ENCODE measurements at regions not wholly inside any gene's neighbourhood (a gene's known extent, or its start where the extent isn't known, plus 50 kb on each side); places are given as distances from the start of the nearest gene placed in this dataset.

DNA sequence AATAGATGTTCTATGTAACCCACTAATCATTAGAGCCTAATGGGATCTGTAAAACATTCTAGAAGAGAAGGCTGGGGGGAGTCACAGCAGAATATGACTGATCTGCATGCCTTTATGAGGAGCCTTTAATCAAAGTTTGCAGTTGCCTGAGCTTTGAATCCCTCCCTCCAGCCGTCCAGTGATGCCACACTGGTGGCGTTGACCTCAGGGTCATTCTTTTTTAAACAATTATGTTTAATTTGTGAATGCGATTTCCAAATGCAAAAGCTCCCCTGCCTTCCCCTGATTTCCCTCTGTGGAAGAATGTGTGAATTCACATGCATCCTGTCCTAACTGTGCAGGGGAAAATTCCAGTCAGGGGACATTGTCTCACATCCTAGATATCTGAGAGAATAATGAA lies 199.7 kb upstream of the GPR101 start:
- Mint-ChIP-seq H3K36me3 (no peaks in the 10 kb centered on the region), H3K27me3 (no peaks in the 10 kb centered on the region), H3K4me3 (no peak overlapping the region), H3K9me3 (no peaks in the 10 kb centered on the region), H3K4me1 (peaks cover 0 to 64% (median 52%) of the 10 kb centered on the region in 7 donors), H3K27ac (peak overlapping the region in 4 of 9 donors; percentile 62 to 94 (median 77))
- ChIA-PET POLR2A (no interaction called here), CTCF (no interaction called here)
- ATAC-seq (no peak), DNase-seq (no peak)
- no peaks in the 10 kb centered on the region for H3K9me3 ChIP-seq (ENCODE audit: control insufficient read depth in 2 of 3, low read length in 3 of 3)
- H3K4me1 ChIP-seq (ENCODE audit: control insufficient read depth in 2 of 2, insufficient read depth in 2 of 2, low read length in 2 of 2), result peaks cover 0 to 36% of the 10 kb centered on the region in 2 donors
- no peaks in the 10 kb centered on the region for H3K27me3 ChIP-seq (ENCODE audit: control insufficient read depth in 2 of 2, insufficient read depth in 2 of 2, low read length in 2 of 2)
- H3K4me3 ChIP-seq (ENCODE audit: low read length), result no peak overlapping the region
- H3K36me3 ChIP-seq (ENCODE audit: control insufficient read depth in 2 of 3, insufficient read depth in 3 of 3, low read length in 3 of 3), result no peaks in the 10 kb centered on the region
- no peak overlapping the region for H3K27ac ChIP-seq (ENCODE audit: low read depth, low read length)
- intact Hi-C loops (cut with micrococcal nuclease), result loop anchor here in 1 of 2 donors (10.0 kb wide), 1 partner anchor 59 kb away; no protein-coding TSS in a partner anchor

DNA sequence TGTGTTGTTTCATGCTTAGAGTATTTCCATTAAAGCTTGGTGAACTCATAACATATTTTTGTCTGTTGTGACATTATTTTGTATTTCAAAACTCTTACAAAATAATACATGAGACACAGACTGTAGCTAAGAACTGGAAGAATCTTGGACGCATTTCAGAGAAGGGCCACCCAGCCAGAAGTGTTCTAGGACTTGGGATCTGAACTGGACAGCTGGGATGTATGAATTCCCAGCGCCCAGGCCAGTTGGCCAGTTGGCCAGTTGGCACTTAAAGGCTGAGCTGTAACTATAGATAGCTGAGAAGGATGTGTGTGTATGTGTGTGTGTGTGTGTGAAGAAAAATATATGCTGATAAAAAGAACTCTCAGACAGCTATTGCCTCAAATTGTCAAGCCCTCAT lies 193.4 kb upstream of the GPR101 start:
- DNase-seq, result no peak
- no peak overlapping the region for H3K27ac Mint-ChIP-seq
- intact Hi-C loops (cut with micrococcal nuclease), result no loop called here
- Histone ChIP-seq H3K27me3 (ENCODE audit: control insufficient read depth in 2 of 2, insufficient read depth in 2 of 2, low read length in 2 of 2) (no peaks in the 10 kb centered on the region), H3K4me3 (ENCODE audit: low read length) (no peak overlapping the region), H3K36me3 (ENCODE audit: control insufficient read depth in 2 of 3, insufficient read depth in 3 of 3, low read length in 3 of 3) (no peaks in the 10 kb centered on the region), H3K4me1 (ENCODE audit: control insufficient read depth in 2 of 2, insufficient read depth in 2 of 2, low read length in 2 of 2) (no peaks in the 10 kb centered on the region), H3K27ac (ENCODE audit: low read depth, low read length) (no peak overlapping the region), H3K9me3 (ENCODE audit: control insufficient read depth in 2 of 3, low read length in 3 of 3) (no peaks in the 10 kb centered on the region)
- peaks cover 0 to 15% (median 5%) of the 10 kb centered on the region in 11 donors for H3K9me3 Mint-ChIP-seq
- no peaks in the 10 kb centered on the region for H3K27me3 Mint-ChIP-seq
- no peak overlapping the region for H3K4me3 Mint-ChIP-seq
- no peak for ATAC-seq
- peaks cover 0 to 4% (median 2%) of the 10 kb centered on the region in 7 donors for H3K4me1 Mint-ChIP-seq
- CTCF ChIA-PET, result no interaction called here
- H3K36me3 Mint-ChIP-seq, result peaks cover 0 to 9% (median 0%) of the 10 kb centered on the region in 5 donors
- POLR2A ChIA-PET, result no interaction called here

DNA sequence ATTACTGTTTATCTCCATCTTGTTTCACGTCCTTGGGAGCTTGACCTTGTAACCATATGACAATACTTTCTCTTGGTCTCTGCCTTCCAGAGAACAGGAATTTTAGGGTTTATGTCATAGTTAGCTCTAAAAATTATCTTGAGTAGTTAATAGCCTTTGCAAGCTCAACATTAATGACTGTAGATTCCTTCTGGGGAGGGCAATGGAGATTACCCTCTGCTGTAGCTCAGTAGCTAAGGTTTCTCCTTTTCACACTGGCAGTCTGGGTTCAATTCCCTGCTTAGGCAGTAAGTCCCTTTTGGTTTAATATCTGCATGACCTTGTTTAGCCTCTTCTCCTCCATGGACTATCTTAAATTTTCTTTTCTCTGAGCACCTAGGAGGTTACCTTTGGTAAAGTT lies 181.7 kb upstream of the GPR101 start:
- Mint-ChIP-seq H3K4me1 (peaks cover 0 to 4% (median 0%) of the 10 kb centered on the region in 7 donors), H3K36me3 (no peaks in the 10 kb centered on the region), H3K27ac (no peak overlapping the region), H3K27me3 (no peaks in the 10 kb centered on the region), H3K4me3 (no peak overlapping the region), H3K9me3 (peaks cover 0 to 11% (median 0%) of the 10 kb centered on the region in 11 donors)
- Histone ChIP-seq H3K36me3 (ENCODE audit: control insufficient read depth in 2 of 3, insufficient read depth in 3 of 3, low read length in 3 of 3) (no peaks in the 10 kb centered on the region), H3K27ac (ENCODE audit: low read depth, low read length) (no peak overlapping the region), H3K4me1 (ENCODE audit: control insufficient read depth in 2 of 2, insufficient read depth in 2 of 2, low read length in 2 of 2) (no peaks in the 10 kb centered on the region), H3K9me3 (ENCODE audit: control insufficient read depth in 2 of 3, low read length in 3 of 3) (no peaks in the 10 kb centered on the region), H3K4me3 (ENCODE audit: low read length) (no peak overlapping the region), H3K27me3 (ENCODE audit: control insufficient read depth in 2 of 2, insufficient read depth in 2 of 2, low read length in 2 of 2) (no peaks in the 10 kb centered on the region)
- CTCF ChIA-PET, result no interaction called here
- DNase-seq (no peak), ATAC-seq (no peak)
- intact Hi-C loops (cut with micrococcal nuclease), result no loop called here
- POLR2A ChIA-PET, result no interaction called here

DNA sequence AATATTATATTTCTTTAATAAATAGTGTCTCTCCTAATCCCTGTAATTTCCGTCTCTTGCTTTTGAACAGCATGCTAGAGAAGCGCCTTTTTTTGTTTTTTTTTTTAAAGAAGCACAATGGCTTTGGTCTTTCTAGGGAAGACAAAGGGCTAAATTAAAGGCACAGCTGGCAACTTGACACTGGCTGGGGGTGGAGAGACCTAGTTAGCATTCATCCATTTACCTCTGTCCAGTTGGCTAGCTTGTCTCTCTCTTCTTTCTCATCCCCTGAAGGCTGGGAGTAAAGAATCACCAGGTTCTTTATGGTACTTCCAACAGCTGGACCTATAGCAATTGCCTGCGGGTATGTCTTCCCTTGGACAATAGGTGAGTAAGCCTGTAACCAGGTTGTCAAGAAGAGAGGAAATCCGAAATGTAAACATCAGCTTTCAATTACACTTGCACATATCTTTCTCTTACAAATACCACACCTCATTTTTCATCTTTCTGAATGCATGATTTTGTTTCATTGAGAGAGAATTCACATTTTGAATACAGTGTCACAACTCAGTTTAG lies 178.4 kb upstream of the GPR101 start:
- intact Hi-C loops (cut with micrococcal nuclease), result no loop called here
- DNase-seq (no peak), ATAC-seq (no peak)
- ChIA-PET CTCF (no interaction called here), POLR2A (no interaction called here)
- no peaks in the 10 kb centered on the region for H3K27me3 ChIP-seq (ENCODE audit: control insufficient read depth in 2 of 2, insufficient read depth in 2 of 2, low read length in 2 of 2)
- H3K9me3 ChIP-seq (ENCODE audit: control insufficient read depth in 2 of 3, low read length in 3 of 3), result no peaks in the 10 kb centered on the region
- no peaks in the 10 kb centered on the region for H3K36me3 ChIP-seq (ENCODE audit: control insufficient read depth in 2 of 3, insufficient read depth in 3 of 3, low read length in 3 of 3)
- peaks cover 0 to 11% (median 0%) of the 10 kb centered on the region in 11 donors for H3K9me3 Mint-ChIP-seq
- H3K4me1 Mint-ChIP-seq, result peaks cover 0 to 4% (median 0%) of the 10 kb centered on the region in 7 donors
- H3K36me3 Mint-ChIP-seq, result no peaks in the 10 kb centered on the region
- H3K27ac ChIP-seq (ENCODE audit: low read depth, low read length), result no peak overlapping the region
- no peaks in the 10 kb centered on the region for H3K4me1 ChIP-seq (ENCODE audit: control insufficient read depth in 2 of 2, insufficient read depth in 2 of 2, low read length in 2 of 2)
- no peak overlapping the region for H3K27ac Mint-ChIP-seq
- H3K27me3 Mint-ChIP-seq, result no peaks in the 10 kb centered on the region
- no peak overlapping the region for H3K4me3 ChIP-seq (ENCODE audit: low read length)
- no peak overlapping the region for H3K4me3 Mint-ChIP-seq

DNA sequence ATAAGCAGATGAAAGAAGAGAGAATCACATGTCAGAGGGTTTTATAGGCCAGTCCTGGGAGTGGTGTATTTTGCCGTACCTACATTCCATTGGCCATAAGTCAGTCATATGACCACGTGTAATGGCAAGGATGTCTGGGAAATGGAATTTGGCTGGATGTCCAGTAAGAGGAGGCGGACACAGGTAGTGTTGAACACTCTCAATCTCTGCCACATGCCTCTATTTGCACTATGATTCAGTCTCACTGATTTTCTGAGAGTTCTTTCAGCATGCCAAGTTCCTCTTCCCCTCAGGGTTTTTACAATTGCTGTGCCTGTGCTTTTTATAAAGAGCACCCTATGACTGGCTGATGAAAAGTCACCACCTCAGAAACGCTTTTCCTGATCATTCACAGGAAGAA lies 164.2 kb upstream of the GPR101 start:
- CTCF ChIA-PET, result no interaction called here
- POLR2A ChIA-PET, result no interaction called here

DNA sequence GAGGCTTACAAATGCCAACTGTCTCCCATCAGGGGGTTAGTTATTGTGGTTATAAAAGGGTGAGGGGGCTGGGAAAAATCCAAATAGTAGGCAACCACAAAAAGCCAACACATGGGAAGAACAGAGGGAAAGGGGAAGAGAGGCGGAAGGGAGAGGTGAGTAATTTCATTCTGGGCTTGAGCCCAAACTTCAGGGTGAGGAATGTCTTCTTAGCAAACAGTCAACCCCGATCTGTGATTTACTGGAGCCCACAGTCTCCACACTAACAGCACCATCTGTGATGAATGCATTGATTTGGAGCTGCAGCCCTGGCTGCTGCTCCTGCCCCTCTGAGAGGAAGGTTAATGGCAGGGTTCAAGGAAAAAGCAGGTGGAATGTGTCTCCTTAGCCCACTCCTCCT lies 162.2 kb upstream of the GPR101 start:
- Mint-ChIP-seq H3K9me3 (peaks cover 0 to 4% (median 0%) of the 10 kb centered on the region in 11 donors), H3K4me1 (peaks cover 0 to 11% (median 6%) of the 10 kb centered on the region in 7 donors), H3K4me3 (no peak overlapping the region), H3K27ac (no peak overlapping the region), H3K36me3 (no peaks in the 10 kb centered on the region), H3K27me3 (peaks cover 0 to 9% (median 0%) of the 10 kb centered on the region in 5 donors)
- ChIA-PET CTCF (no interaction called here), POLR2A (no interaction called here)
- Histone ChIP-seq H3K4me3 (ENCODE audit: low read length) (no peak overlapping the region), H3K9me3 (ENCODE audit: control insufficient read depth in 2 of 3, low read length in 3 of 3) (no peaks in the 10 kb centered on the region), H3K27ac (ENCODE audit: low read depth, low read length) (no peak overlapping the region), H3K27me3 (ENCODE audit: control insufficient read depth in 2 of 2, insufficient read depth in 2 of 2, low read length in 2 of 2) (no peaks in the 10 kb centered on the region), H3K36me3 (ENCODE audit: control insufficient read depth in 2 of 3, insufficient read depth in 3 of 3, low read length in 3 of 3) (no peaks in the 10 kb centered on the region), H3K4me1 (ENCODE audit: control insufficient read depth in 2 of 2, insufficient read depth in 2 of 2, low read length in 2 of 2) (no peaks in the 10 kb centered on the region)
- intact Hi-C loops (cut with micrococcal nuclease), result loop anchor here in 1 of 2 donors (10.0 kb wide), 1 partner anchor 141 kb away; no protein-coding TSS in a partner anchor
- no peak for ATAC-seq
- DNase-seq, result no peak

More for the DNA sequence above, 164.2 kb upstream of the GPR101 start:
- ATAC-seq (no peak), DNase-seq (no peak)
- no peak overlapping the region for H3K4me3 ChIP-seq (ENCODE audit: low read length)
- no peaks in the 10 kb centered on the region for H3K27me3 ChIP-seq (ENCODE audit: control insufficient read depth in 2 of 2, insufficient read depth in 2 of 2, low read length in 2 of 2)
- Mint-ChIP-seq H3K36me3 (no peaks in the 10 kb centered on the region), H3K9me3 (peaks cover 0 to 1% (median 0%) of the 10 kb centered on the region in 11 donors), H3K4me3 (no peak overlapping the region), H3K27ac (no peak overlapping the region), H3K27me3 (peaks cover 0 to 7% (median 0%) of the 10 kb centered on the region in 5 donors), H3K4me1 (peaks cover 2 to 11% (median 6%) of the 10 kb centered on the region in 7 donors)
- H3K4me1 ChIP-seq (ENCODE audit: control insufficient read depth in 2 of 2, insufficient read depth in 2 of 2, low read length in 2 of 2), result no peaks in the 10 kb centered on the region
- no peaks in the 10 kb centered on the region for H3K36me3 ChIP-seq (ENCODE audit: control insufficient read depth in 2 of 3, insufficient read depth in 3 of 3, low read length in 3 of 3)
- no peak overlapping the region for H3K27ac ChIP-seq (ENCODE audit: low read depth, low read length)
- no peaks in the 10 kb centered on the region for H3K9me3 ChIP-seq (ENCODE audit: control insufficient read depth in 2 of 3, low read length in 3 of 3)
- intact Hi-C loops (cut with micrococcal nuclease), result loop anchor here in 1 of 2 donors (10.0 kb wide), 1 partner anchor 143 kb away; no protein-coding TSS in a partner anchor

DNA sequence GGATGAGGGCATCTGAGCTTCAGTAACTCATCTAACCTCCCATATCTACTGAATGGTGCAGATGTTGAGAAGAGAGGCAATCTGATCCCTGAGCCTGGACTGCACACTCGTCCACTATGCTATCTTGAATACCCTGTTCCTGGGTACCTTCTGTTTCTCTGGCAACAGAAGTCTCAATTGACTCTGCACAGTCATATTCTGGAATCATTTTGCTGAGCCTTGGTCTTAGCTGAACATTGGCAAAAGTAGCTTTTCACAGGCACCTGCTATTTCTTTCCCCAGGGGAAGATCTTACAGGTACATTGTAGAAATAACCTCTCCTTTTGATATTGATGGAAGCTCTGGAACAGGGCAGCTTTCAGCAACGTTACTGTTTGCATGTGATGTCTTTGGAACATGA lies 161.5 kb upstream of the GPR101 start:
- Mint-ChIP-seq H3K27ac (no peak overlapping the region), H3K27me3 (peaks cover 0 to 7% (median 2%) of the 10 kb centered on the region in 5 donors), H3K4me1 (peaks cover 0 to 11% (median 6%) of the 10 kb centered on the region in 7 donors), H3K4me3 (no peak overlapping the region), H3K9me3 (peaks cover 0 to 4% (median 0%) of the 10 kb centered on the region in 11 donors), H3K36me3 (no peaks in the 10 kb centered on the region)
- Histone ChIP-seq H3K4me1 (ENCODE audit: control insufficient read depth in 2 of 2, insufficient read depth in 2 of 2, low read length in 2 of 2) (no peaks in the 10 kb centered on the region), H3K9me3 (ENCODE audit: control insufficient read depth in 2 of 3, low read length in 3 of 3) (no peaks in the 10 kb centered on the region), H3K36me3 (ENCODE audit: control insufficient read depth in 2 of 3, insufficient read depth in 3 of 3, low read length in 3 of 3) (no peaks in the 10 kb centered on the region), H3K27me3 (ENCODE audit: control insufficient read depth in 2 of 2, insufficient read depth in 2 of 2, low read length in 2 of 2) (no peaks in the 10 kb centered on the region), H3K4me3 (ENCODE audit: low read length) (no peak overlapping the region), H3K27ac (ENCODE audit: low read depth, low read length) (no peak overlapping the region)
- intact Hi-C loops (cut with micrococcal nuclease), result loop anchor here in 1 of 2 donors (10.0 kb wide), 1 partner anchor 140 kb away; no protein-coding TSS in a partner anchor
- no peak for DNase-seq
- ChIA-PET CTCF (no interaction called here), POLR2A (no interaction called here)
- ATAC-seq, result no peak
